ENCODE measurements at regions not wholly inside any gene's neighbourhood (a gene's known extent, or its start where the extent isn't known, plus 50 kb on each side); places are given as distances from the start of the nearest gene placed in this dataset.

DNA sequence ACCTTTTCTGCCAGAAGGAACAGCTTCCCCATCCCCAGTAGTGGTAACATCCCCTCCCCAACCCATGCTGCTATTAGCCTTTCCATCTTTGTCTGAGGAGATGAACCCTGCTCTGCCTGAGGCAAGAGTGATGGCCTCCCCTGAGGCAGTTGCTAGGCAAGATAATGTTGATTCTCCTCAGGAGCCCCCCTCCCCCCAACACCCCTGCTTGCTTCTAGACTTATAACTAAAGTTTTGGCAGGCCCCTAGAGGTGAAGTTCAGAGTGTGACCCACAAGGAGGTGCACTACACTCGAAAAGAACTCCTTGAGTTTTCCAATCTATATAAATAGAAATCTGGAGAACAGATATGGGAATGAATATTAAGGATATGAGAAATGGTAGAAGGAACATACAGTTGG lies 962.5 kb downstream of the ADGRL3 start:
- DNase-seq (ENCODE audit: low read depth in 2 of 2), result no peak

GRCh38 chr4:62161446-62161845 lies 961.3 kb downstream of the ADGRL3 start:
- no peak for DNase-seq (ENCODE audit: low read depth in 2 of 2)

- DNase-seq (ENCODE audit: low read depth in 2 of 2), result no peak
Measured at GRCh38 chr4:62159876-62160275, 959.8 kb downstream of the ADGRL3 start.

- no peak for DNase-seq (ENCODE audit: low read depth in 2 of 2)
Measured at GRCh38 chr4:62159306-62159705, 959.2 kb downstream of the ADGRL3 start.

- no peak for DNase-seq (ENCODE audit: low read depth in 2 of 2)
Measured at GRCh38 chr4:62156205-62156604, 956.1 kb downstream of the ADGRL3 start.

DNA sequence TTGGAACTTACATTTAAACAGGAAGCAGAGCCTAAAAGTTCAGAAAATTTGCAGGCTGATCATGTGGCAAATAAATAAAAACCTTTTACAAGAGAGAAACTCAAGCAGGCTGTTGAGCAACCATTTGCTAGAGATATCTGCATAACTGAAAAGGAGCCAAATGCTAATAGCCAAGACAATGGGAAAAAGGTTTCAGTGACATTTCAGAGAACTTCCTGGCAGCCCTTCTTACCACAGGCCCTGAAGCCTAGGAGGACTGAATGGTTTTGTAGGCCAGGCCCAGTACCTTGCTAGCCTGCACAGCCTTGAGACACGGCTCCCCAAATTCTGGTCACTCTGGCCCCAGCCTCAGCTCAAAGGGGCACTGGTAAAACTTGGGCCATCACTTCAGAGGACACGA lies 945.1 kb downstream of the ADGRL3 start:
- DNase-seq (ENCODE audit: low read depth in 2 of 2), result no peak

DNA sequence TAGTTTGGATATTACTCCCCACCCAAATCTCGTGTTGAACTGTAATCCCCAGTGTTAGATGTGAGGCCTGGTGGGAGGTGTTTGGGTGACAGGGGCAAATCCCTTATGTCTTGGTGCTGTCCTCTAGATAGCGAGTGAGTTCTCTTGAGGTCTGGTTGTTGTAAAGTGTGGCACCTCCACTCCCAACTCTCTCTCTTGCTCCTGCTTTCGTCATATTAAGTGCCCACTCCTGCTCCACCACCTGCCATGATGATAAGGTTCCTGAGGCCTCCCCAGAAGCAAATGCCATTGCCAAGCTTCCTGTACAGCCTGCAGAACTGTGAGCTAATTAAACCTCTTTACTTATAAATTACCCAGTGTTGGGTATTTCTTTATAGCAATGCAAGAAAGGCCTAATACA lies 944.3 kb downstream of the ADGRL3 start:
- no peak for DNase-seq (ENCODE audit: low read depth in 2 of 2)

- peak; percentile 16 to 18 for DNase-seq (ENCODE audit: low read depth in 2 of 2)
Measured at GRCh38 chr4:62135565-62136156, 935.5 kb downstream of the ADGRL3 start.

- DNase-seq (ENCODE audit: low read depth in 2 of 2), result no peak
Measured at GRCh38 chr4:62133977-62134376, 933.9 kb downstream of the ADGRL3 start.

GRCh38 chr4:62133101-62133897 lies 933.2 kb downstream of the ADGRL3 start:
- DNase-seq (ENCODE audit: low read depth in 2 of 2), result no peak

DNA sequence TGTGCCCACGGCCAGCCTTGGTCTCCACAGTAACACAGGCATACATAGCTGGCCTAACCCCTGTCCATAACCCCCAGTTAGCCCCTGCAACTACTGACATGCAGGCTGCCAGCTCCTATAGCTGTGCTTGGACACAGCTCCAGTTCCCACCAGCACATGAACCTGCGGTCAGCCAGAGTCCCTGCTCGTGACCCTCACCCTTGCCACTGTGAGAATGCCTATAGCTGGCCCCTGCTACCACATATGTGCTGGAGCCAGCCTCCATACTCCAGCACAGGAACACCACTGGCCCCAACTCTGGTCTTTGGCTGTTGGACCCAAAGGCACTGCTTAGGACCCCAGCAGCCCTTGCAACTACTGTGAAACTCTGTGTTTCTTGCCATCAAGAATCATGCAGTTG lies 930.9 kb downstream of the ADGRL3 start:
- DNase-seq (ENCODE audit: low read depth in 2 of 2), result no peak

- no peak for DNase-seq (ENCODE audit: low read depth in 2 of 2)
Measured at GRCh38 chr4:62130637-62131036, 930.5 kb downstream of the ADGRL3 start.

DNA sequence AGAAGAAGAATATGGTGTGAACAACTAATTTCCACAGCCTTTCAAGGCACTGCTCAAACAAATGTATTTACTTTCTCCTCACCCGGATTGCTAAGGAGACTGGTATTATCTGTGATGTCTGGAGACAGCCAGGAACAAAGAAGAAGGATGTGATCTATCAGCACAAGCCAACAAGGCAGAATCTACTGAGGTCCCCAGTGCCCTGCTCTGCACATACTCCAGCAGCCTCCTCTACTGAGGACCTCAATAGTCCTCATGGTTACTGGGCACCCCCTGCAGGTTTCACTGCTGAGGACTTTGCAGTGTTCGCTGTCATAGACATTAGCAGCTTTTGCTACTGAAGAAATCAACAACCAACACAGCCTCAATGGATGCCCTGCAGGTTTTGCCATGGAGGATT lies 930.1 kb downstream of the ADGRL3 start:
- no peak for DNase-seq (ENCODE audit: low read depth in 2 of 2)
